Fibroblast of mammary gland (primary cell): ENCODE measurements at regions not wholly inside any gene's neighbourhood (a gene's known extent, or its start where the extent isn't known, plus 50 kb on each side); places are given as distances from the start of the nearest gene placed in this dataset.
"Not testable (repeated sequence)": the region's sequence is repeated elsewhere in the genome, so short reads cannot be mapped to it uniquely, and the experiment has no call there.

Source experiments
- DNase-seq: peaks from one replicate; pipeline ENCODE4 v3.0.0-alpha.2; 2010; ENCODE audit warnings: low read depth
- H3K4me3 ChIP-seq: 2 replicates; pipeline ENCODE4 v1.5.1; 2011; ENCODE audit warnings: low read depth, mild to moderate bottlenecking, low read length, moderate library complexity; ENCODE audit not compliant: control insufficient read depth
- TF ChIP-seq, protein P1 (sequence below): conservative IDR thresholded peaks from 2 replicates; pipeline ENCODE4 v1.5.1; 2011; ENCODE audit warnings: low read depth, low read length, inconsistent platforms; ENCODE audit not compliant: control insufficient read depth, insufficient read depth

DNA sequence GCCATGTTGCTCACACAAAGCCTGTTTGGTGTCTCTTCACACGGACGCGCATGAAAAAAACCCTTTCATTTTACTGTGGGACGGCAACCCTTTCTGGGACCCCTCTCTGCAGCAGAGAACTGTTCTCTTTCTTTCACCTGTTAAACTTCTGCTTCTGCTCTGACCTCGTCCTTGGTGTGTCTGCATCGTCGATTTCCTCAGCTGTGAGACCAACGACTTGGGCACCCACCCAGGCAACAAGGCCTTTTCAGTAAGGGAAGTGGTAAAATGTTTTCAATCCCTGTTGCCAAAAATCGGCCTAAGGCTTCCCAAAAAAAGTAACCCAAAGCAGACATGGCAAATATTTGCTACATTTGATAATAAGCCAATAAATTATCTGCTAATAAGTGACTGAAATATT lies 515.3 kb downstream of the IRS2 start:
- no peak for DNase-seq
- no peak overlapping the region for H3K4me3 ChIP-seq
- TF ChIP-seq, protein P1, sequence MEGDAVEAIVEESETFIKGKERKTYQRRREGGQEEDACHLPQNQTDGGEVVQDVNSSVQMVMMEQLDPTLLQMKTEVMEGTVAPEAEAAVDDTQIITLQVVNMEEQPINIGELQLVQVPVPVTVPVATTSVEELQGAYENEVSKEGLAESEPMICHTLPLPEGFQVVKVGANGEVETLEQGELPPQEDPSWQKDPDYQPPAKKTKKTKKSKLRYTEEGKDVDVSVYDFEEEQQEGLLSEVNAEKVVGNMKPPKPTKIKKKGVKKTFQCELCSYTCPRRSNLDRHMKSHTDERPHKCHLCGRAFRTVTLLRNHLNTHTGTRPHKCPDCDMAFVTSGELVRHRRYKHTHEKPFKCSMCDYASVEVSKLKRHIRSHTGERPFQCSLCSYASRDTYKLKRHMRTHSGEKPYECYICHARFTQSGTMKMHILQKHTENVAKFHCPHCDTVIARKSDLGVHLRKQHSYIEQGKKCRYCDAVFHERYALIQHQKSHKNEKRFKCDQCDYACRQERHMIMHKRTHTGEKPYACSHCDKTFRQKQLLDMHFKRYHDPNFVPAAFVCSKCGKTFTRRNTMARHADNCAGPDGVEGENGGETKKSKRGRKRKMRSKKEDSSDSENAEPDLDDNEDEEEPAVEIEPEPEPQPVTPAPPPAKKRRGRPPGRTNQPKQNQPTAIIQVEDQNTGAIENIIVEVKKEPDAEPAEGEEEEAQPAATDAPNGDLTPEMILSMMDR: no peak

DNA sequence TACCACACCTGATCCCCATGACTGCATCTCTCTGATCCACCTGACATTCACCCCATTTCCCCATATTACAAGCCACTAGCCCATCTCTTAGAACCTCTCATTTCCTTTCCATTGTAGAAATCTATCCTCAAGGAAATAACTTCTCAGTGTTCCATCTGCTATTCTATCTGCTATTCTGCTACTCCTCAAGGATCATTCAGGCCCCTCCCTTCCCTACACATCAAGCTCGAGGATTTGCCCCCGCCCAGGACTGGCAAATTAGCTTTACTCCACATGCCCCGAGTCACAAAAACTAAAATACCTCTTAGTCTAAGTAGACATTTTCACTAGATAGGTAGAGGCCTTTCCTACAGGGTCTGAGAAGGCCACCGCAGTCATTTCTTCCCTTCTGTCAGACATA lies 517.0 kb downstream of the IRS2 start:
- DNase-seq, H3K4me3 ChIP-seq: not testable (repeated sequence)

DNA sequence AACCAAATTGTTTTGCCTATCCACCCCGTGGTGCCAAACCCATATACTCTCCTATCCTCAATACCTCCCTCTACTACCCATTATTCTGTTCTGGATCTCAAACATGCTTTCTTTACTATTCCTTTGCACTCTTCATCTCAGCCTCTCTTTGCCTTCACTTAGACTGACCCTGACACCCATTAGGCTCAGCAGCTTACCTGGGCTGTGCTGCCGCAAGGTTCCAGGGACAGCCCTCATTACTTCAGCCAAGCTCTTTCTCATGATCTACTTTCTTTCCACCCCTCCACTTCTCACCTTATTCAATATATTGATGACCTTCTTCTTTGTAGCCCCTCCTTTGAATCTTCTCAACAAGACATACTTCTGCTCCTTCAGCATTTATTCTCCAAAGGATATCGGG lies 517.9 kb downstream of the IRS2 start:
- not testable (repeated sequence) for DNase-seq, H3K4me3 ChIP-seq

DNA sequence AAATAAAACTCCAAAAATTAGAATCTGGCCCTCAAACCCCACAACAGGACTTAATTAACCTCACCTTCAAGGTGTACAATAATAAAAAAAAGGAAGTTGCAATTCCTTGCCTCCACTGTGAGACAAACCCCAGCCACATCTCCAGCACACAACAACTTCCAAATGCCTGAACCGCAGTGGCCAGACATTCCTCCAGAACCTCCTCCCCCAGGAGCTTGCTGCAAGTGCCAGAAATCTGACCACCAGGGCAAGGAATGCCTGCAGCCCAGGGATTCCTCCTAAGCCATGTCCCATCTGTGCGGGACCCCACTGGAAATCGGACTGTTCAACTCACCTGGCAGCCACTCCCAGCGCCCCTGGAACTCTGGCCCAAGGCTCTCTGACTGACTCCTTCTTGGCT lies 519.0 kb downstream of the IRS2 start:
- H3K4me3 ChIP-seq, DNase-seq: not testable (repeated sequence)

DNA sequence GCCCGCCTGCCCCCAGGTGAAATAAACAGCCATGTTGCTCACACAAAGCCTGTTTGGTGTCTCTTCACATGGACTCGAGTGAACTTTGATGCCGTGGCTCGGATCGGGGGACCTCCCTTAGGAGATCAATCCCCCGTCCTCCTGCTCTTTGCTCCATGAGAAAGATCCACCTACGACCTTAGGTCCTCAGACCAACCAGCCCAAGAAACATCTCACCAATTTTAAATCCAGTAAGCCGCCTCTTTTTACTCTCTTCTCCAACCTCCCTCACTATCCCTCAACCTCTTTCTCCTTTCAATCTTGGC lies 521.0 kb downstream of the IRS2 start:
- H3K4me3 ChIP-seq: not testable (repeated sequence)

DNA sequence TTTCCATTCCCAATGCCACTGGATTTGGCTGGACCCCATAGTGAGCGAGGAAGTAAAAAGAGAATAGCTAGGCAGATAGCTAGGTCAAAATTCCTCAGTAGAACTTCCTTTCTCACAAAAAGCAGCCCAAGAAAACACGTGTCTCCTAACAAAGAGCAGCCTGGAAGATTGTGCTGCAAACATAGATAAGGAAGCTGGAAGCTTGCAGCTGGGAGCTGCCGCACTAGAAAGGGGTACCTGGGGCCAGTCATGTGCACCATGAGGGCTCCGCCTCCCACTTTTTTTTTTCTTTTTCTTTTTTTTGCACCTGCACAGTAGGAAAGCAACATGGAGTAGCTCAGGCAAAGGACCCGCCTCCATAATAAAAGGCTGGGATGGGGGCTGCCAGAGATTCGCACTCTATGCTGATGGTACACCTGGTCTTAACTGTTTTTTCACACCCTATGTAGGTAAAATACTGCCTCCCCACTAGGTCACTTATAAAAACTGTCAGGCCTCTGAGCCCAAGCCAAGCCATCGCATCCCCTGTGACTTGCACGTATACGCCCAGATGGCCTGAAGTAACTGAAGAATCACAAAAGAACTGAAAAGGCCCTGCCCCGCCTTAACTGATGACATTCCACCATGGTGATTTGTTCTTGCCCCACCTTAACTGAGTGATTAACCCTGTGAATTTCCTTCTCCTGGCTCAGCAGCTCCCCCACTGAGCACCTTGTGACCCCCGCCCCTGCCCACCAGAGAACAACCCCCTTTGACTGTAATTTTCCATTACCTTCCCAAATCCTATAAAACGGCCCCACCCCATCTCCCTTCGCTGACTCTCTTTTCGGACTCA lies 521.6 kb downstream of the IRS2 start:
- not testable (repeated sequence) for H3K4me3 ChIP-seq, DNase-seq

More for the DNA sequence above, 521.0 kb downstream of the IRS2 start:
- not testable (repeated sequence) for DNase-seq

DNA sequence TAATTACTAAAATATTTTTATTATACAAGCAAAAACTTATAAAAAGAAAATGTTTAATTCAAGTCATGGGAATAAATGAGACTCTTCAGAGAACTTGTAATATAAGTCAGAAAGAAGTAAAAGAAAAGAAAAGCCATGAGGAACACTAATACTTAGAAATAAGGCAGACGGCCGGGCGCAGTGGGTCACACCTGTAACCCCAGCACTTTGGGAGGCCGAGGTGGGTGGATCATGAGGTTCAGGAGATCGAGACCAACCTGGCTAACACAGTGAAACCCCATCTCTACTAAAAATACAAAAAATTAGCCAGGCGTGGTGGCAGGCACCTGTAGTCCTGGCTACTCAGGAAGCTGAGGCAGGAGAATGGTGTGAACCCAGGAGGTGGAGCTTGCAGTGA lies 528.6 kb downstream of the IRS2 start:
- DNase-seq, H3K4me3 ChIP-seq: not testable (repeated sequence)
